ENCODE measurements at regions not wholly inside any gene's neighbourhood (a gene's known extent, or its start where the extent isn't known, plus 50 kb on each side); places are given as distances from the start of the nearest gene placed in this dataset.

GRCh38 chr10:110426294-110427181 lies 71.2 kb upstream of the DUSP5 start:
- Histone ChIP-seq H3K9ac (ENCODE audit: low read length in 2 of 2) (no peak overlapping the region), H3K27me3 (ENCODE audit: control insufficient read depth in 1 of 2, insufficient read depth in 2 of 2, low read length in 2 of 2) (no peaks in the 10 kb centered on the region), H3K27ac (ENCODE audit: low read length) (no peak overlapping the region), H3K9me3 (ENCODE audit: control insufficient read depth in 2 of 2, low read length in 2 of 2) (no peaks in the 10 kb centered on the region), H3K36me3 (ENCODE audit: control insufficient read depth in 2 of 2, insufficient read depth in 2 of 2, low read length in 2 of 2) (no peaks in the 10 kb centered on the region), H3K4me3 (ENCODE audit: low read length in 2 of 2) (no peak overlapping the region), H3K4me1 (ENCODE audit: control insufficient read depth, insufficient read depth, low read length) (no peaks in the 10 kb centered on the region)

- no peaks in the 10 kb centered on the region for H3K36me3 ChIP-seq (ENCODE audit: control insufficient read depth in 2 of 2, insufficient read depth in 2 of 2, low read length in 2 of 2)
- no peak overlapping the region for H3K27ac ChIP-seq (ENCODE audit: low read length)
- no peaks in the 10 kb centered on the region for H3K9me3 ChIP-seq (ENCODE audit: control insufficient read depth in 2 of 2, low read length in 2 of 2)
Observed at GRCh38 chr10:110429301-110429700, 68.4 kb upstream of the DUSP5 start.

GRCh38 chr10:110430340-110431273 lies 67.1 kb upstream of the DUSP5 start:
- H3K27ac ChIP-seq (ENCODE audit: low read length), result no peak overlapping the region

More at GRCh38 chr10:110429301-110429700, 68.4 kb upstream of the DUSP5 start:
- no peak overlapping the region for H3K9ac ChIP-seq (ENCODE audit: low read length in 2 of 2)
- no peaks in the 10 kb centered on the region for H3K4me1 ChIP-seq (ENCODE audit: control insufficient read depth, insufficient read depth, low read length)
- H3K27me3 ChIP-seq (ENCODE audit: control insufficient read depth in 1 of 2, insufficient read depth in 2 of 2, low read length in 2 of 2), result no peaks in the 10 kb centered on the region
- H3K4me3 ChIP-seq (ENCODE audit: low read length in 2 of 2), result no peak overlapping the region

GRCh38 chr10:110431659-110432058 lies 66.0 kb upstream of the DUSP5 start:
- no peak overlapping the region for H3K9ac ChIP-seq (ENCODE audit: low read length in 2 of 2)
- no peaks in the 10 kb centered on the region for H3K4me1 ChIP-seq (ENCODE audit: control insufficient read depth, insufficient read depth, low read length)
- H3K4me3 ChIP-seq (ENCODE audit: low read length in 2 of 2), result no peak overlapping the region
- no peaks in the 10 kb centered on the region for H3K9me3 ChIP-seq (ENCODE audit: control insufficient read depth in 2 of 2, low read length in 2 of 2)
- no peaks in the 10 kb centered on the region for H3K27me3 ChIP-seq (ENCODE audit: control insufficient read depth in 1 of 2, insufficient read depth in 2 of 2, low read length in 2 of 2)
- no peak overlapping the region for H3K27ac ChIP-seq (ENCODE audit: low read length)
- no peaks in the 10 kb centered on the region for H3K36me3 ChIP-seq (ENCODE audit: control insufficient read depth in 2 of 2, insufficient read depth in 2 of 2, low read length in 2 of 2)

More at GRCh38 chr10:110430340-110431273, 67.1 kb upstream of the DUSP5 start:
- no peak overlapping the region for H3K9ac ChIP-seq (ENCODE audit: low read length in 2 of 2)
- no peaks in the 10 kb centered on the region for H3K36me3 ChIP-seq (ENCODE audit: control insufficient read depth in 2 of 2, insufficient read depth in 2 of 2, low read length in 2 of 2)
- no peaks in the 10 kb centered on the region for H3K27me3 ChIP-seq (ENCODE audit: control insufficient read depth in 1 of 2, insufficient read depth in 2 of 2, low read length in 2 of 2)
- no peaks in the 10 kb centered on the region for H3K9me3 ChIP-seq (ENCODE audit: control insufficient read depth in 2 of 2, low read length in 2 of 2)
- no peak overlapping the region for H3K4me3 ChIP-seq (ENCODE audit: low read length in 2 of 2)
- no peaks in the 10 kb centered on the region for H3K4me1 ChIP-seq (ENCODE audit: control insufficient read depth, insufficient read depth, low read length)

GRCh38 chr10:110432084-110432483 lies 65.6 kb upstream of the DUSP5 start:
- Histone ChIP-seq H3K4me1 (ENCODE audit: control insufficient read depth, insufficient read depth, low read length) (no peaks in the 10 kb centered on the region), H3K36me3 (ENCODE audit: control insufficient read depth in 2 of 2, insufficient read depth in 2 of 2, low read length in 2 of 2) (no peaks in the 10 kb centered on the region), H3K9ac (ENCODE audit: low read length in 2 of 2) (no peak overlapping the region), H3K27ac (ENCODE audit: low read length) (no peak overlapping the region), H3K4me3 (ENCODE audit: low read length in 2 of 2) (no peak overlapping the region), H3K27me3 (ENCODE audit: control insufficient read depth in 1 of 2, insufficient read depth in 2 of 2, low read length in 2 of 2) (no peaks in the 10 kb centered on the region), H3K9me3 (ENCODE audit: control insufficient read depth in 2 of 2, low read length in 2 of 2) (no peaks in the 10 kb centered on the region)

GRCh38 chr10:110432814-110433565 lies 64.7 kb upstream of the DUSP5 start:
- Histone ChIP-seq H3K4me3 (ENCODE audit: low read length in 2 of 2) (no peak overlapping the region), H3K9me3 (ENCODE audit: control insufficient read depth in 2 of 2, low read length in 2 of 2) (no peaks in the 10 kb centered on the region), H3K27ac (ENCODE audit: low read length) (no peak overlapping the region), H3K27me3 (ENCODE audit: control insufficient read depth in 1 of 2, insufficient read depth in 2 of 2, low read length in 2 of 2) (no peaks in the 10 kb centered on the region), H3K4me1 (ENCODE audit: control insufficient read depth, insufficient read depth, low read length) (no peaks in the 10 kb centered on the region), H3K9ac (ENCODE audit: low read length in 2 of 2) (no peak overlapping the region), H3K36me3 (ENCODE audit: control insufficient read depth in 2 of 2, insufficient read depth in 2 of 2, low read length in 2 of 2) (no peaks in the 10 kb centered on the region)

- H3K27me3 ChIP-seq (ENCODE audit: control insufficient read depth in 1 of 2, insufficient read depth in 2 of 2, low read length in 2 of 2), result no peaks in the 10 kb centered on the region
- H3K36me3 ChIP-seq (ENCODE audit: control insufficient read depth in 2 of 2, insufficient read depth in 2 of 2, low read length in 2 of 2), result no peaks in the 10 kb centered on the region
- H3K27ac ChIP-seq (ENCODE audit: low read length), result no peak overlapping the region
- H3K9ac ChIP-seq (ENCODE audit: low read length in 2 of 2), result no peak overlapping the region
- no peaks in the 10 kb centered on the region for H3K4me1 ChIP-seq (ENCODE audit: control insufficient read depth, insufficient read depth, low read length)
- H3K9me3 ChIP-seq (ENCODE audit: control insufficient read depth in 2 of 2, low read length in 2 of 2), result no peaks in the 10 kb centered on the region
- no peak overlapping the region for H3K4me3 ChIP-seq (ENCODE audit: low read length in 2 of 2)
Observed at GRCh38 chr10:110433740-110434139, 64.0 kb upstream of the DUSP5 start.

GRCh38 chr10:110434489-110435096 lies 63.1 kb upstream of the DUSP5 start:
- Histone ChIP-seq H3K27me3 (ENCODE audit: control insufficient read depth in 1 of 2, insufficient read depth in 2 of 2, low read length in 2 of 2) (no peaks in the 10 kb centered on the region), H3K4me3 (ENCODE audit: low read length in 2 of 2) (no peak overlapping the region), H3K36me3 (ENCODE audit: control insufficient read depth in 2 of 2, insufficient read depth in 2 of 2, low read length in 2 of 2) (no peaks in the 10 kb centered on the region), H3K9me3 (ENCODE audit: control insufficient read depth in 2 of 2, low read length in 2 of 2) (no peaks in the 10 kb centered on the region), H3K9ac (ENCODE audit: low read length in 2 of 2) (no peak overlapping the region), H3K27ac (ENCODE audit: low read length) (no peak overlapping the region), H3K4me1 (ENCODE audit: control insufficient read depth, insufficient read depth, low read length) (no peaks in the 10 kb centered on the region)

GRCh38 chr10:110436554-110437350 lies 61.0 kb upstream of the DUSP5 start:
- Histone ChIP-seq H3K27ac (ENCODE audit: low read length) (no peak overlapping the region), H3K4me1 (ENCODE audit: control insufficient read depth, insufficient read depth, low read length) (no peaks in the 10 kb centered on the region), H3K27me3 (ENCODE audit: control insufficient read depth in 1 of 2, insufficient read depth in 2 of 2, low read length in 2 of 2) (no peaks in the 10 kb centered on the region), H3K9ac (ENCODE audit: low read length in 2 of 2) (no peak overlapping the region), H3K36me3 (ENCODE audit: control insufficient read depth in 2 of 2, insufficient read depth in 2 of 2, low read length in 2 of 2) (no peaks in the 10 kb centered on the region), H3K4me3 (ENCODE audit: low read length in 2 of 2) (no peak overlapping the region), H3K9me3 (ENCODE audit: control insufficient read depth in 2 of 2, low read length in 2 of 2) (no peaks in the 10 kb centered on the region)

Measured in stomach smooth muscle (tissue), 2 donors.